Stimulated activated CD4-positive, alpha-beta T cell treated with anti-CD3 and anti-CD28 coated beads, Interleukin-4, amount 100 ng/mL, for 24 hours (primary cell): ENCODE measurements at regions not wholly inside any gene's neighbourhood (a gene's known extent, or its start where the extent isn't known, plus 50 kb on each side); places are given as distances from the start of the nearest gene placed in this dataset.

Source experiments
- DNase-seq: peaks from one replicate; pipeline ENCODE4 v3.0.0-alpha.2; 2020

DNA sequence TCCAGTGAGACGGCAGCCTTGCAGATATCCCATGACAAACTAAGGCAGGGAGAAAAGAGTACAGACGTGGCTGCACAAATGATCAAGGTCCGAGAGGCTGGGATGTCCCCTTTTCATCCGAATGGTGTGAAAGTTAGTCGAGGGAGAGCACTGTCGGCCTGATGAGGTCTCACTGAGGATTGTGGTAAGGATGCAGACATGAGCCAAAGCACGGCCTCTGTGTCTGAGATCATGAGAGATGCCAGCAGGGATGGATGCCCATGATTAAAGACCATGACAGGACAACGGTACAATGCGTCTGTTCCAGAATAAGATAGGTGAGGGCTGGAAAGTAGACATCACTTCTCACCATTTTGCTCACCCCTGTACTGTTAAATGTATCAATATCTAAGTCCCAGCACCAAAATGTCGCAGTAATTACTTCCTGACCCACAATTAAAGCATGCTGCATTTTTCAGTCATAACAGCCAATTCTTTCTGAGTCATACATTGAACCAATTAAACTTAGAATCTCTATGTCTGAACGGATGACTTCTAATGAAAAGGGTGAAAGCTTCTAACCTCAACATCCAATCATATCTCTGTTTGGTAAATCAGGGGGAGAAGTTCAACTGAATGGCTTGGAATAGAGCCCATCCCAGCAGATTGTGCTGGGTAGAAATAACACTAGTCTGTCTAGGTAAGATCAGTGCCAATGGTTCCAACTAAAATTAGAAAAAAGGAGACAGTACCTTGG, 249.6 kb upstream of the SOX5 start:
- no peak for DNase-seq

GRCh38 chr12:24198070-24198469, 248.6 kb upstream of the SOX5 start:
- no peak for DNase-seq

DNA sequence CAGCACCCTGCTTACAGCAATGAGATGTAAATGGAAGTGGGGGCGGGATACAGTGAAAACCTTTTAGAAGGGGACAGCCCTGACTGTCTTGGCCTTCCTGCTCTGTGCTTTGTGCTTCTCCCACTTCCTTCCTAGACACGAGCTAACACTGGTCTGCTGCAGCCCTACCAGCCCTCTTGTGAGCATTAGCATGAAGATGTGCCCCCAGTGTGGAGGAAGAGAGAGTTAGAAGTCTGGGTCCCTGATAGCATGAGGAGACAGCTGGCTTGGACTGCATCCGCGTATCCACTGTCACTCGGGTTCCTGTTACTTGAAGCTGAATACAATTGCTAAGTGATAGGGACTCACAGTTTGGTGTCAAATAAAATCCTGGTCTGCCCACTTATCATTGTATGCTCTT, 248.1 kb upstream of the SOX5 start:
- DNase-seq: no peak

- no peak for DNase-seq
Observed at GRCh38 chr12:24195063-24195462, 245.6 kb upstream of the SOX5 start.

DNA sequence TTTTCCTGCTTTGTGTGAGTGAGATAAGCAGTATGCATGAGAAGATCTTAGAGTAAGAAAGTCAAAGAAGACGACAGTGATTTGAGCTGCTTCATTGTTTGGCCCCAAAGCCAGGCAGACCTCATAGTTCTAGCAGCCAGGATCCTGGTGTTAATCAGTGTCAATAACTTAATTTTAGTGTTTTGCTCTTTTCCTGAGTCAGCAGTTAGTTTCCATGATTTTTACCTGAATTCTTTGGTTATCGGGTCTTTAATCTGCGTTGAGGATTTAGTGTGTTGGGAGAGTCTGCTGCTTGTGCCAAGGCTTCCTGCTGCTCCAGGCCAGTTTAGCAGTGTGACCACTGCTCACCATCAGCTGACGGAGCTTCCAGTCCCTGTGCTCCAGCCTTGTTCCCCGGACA, 241.6 kb upstream of the SOX5 start:
- no peak for DNase-seq

DNA sequence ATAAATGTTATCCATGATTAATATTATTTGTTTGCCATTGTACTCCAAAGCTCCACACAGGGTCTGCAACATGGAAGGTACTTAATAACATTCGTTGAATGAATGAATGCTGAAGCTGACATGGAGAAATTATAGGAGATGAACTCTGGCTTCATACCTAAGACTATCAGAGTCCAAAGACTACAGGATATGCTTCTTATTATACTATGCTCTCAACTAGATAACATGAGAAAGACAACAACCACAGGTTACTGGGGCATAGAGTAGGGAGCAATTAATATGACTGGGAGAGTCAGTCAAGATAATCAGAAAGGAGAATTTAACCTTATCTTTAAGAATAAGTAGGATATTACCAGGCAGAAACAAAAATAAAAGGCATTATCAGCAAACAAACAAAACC, 236.3 kb upstream of the SOX5 start:
- DNase-seq: no peak

DNA sequence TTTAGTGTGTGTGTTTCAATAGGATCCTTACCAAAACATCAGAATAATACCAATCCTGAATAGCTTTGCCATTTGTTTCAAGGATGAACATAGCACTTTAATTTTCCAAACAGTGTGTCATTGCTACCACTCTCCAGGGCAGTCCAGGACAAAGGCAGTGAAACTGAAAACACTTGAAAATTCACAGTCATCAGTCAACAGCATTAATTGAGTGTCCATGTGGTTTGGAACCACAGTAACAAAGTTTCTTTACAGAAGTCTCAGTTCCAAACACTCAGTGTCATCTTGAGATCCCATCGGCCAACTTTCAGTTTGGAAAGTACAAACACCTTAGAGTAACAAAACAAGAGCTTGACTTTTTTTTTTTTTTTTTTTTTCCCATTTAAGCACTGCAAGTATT, 228.4 kb upstream of the SOX5 start:
- no peak for DNase-seq

DNA sequence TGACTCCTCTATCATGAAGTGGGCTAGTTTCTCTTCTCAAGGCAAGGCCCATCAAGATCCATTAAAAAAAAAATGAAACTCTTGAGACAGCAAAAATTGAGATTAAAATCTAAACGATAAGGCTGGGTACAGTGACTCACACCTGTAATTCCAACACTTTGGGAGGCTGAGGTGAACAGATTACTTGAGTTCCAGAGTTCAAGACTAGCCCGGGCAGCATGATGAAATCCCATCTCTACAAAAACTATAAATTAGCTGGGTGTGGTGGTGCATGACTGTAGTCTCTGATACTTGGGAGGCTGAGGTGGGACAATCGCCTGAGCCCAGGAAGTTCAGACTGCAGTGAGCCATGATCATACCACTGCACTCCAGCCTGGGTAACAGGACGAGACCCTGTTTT, 226.5 kb upstream of the SOX5 start:
- DNase-seq: no peak

DNA sequence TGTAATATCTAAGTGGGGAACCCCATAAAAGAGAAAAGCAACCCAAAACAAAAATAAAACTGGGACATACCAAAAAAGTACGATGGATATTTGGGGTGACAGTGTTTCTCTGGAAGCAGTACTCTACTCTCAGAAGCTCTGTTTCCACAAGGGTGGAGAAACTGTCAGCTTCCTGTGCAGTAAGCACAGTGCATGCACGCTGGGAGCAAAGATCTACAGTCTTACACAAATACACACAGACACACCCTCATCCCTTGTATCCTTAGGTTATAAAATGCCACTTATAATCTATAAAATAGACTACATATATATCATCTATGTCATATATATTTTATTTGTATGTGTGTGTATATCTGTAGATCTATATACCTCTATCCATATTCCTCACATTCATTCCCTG, 225.8 kb upstream of the SOX5 start:
- DNase-seq: no peak

GRCh38 chr12:24173067-24173466, 223.6 kb upstream of the SOX5 start:
- no peak for DNase-seq

GRCh38 chr12:24172773-24173066, 223.2 kb upstream of the SOX5 start:
- DNase-seq: no peak

- DNase-seq: no peak
Observed at GRCh38 chr12:24172031-24172772, 222.7 kb upstream of the SOX5 start.

GRCh38 chr12:24155042-24155441, 205.6 kb upstream of the SOX5 start:
- no peak for DNase-seq

DNA sequence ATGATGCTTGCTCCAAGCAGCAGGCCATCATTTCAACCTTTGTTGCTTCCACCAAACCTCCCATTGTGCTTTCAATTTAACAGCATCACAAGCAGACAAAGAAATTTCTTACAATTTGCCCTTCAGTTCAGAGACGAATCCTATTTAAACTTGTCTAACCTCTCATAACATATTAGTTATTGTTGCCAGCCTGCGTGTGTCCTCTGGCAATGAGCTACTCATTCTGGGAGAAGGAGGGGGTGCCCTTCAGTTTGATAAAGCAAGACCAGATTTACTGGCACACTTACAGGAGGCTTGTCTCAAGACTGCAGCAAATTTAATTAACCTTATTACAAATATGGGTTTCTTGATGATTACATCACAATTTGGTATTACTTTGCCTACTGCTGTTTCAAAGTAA, 203.6 kb upstream of the SOX5 start:
- DNase-seq: no peak

GRCh38 chr12:24152270-24152669, 202.8 kb upstream of the SOX5 start:
- no peak for DNase-seq

DNA sequence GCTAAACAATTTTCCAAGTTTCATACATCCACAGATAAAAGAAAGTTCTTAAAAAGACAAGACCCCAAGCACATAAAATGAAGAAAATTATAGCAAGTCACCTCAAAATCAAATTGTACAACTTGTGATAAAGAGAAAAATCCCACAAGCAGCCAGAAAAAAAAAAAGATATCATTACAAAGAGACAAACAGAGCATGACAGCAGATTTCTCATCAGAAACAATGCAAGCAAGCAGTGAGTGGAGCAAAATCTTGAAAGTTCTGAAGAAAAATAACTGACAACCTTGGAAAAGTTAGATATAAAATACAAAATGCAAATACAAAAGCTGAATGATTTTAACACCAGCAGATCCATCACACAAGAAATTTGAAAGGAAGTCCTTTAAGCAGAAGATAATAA, 194.5 kb upstream of the SOX5 start:
- no peak for DNase-seq

GRCh38 chr12:24139035-24139434, 189.6 kb upstream of the SOX5 start:
- DNase-seq: no peak

DNA sequence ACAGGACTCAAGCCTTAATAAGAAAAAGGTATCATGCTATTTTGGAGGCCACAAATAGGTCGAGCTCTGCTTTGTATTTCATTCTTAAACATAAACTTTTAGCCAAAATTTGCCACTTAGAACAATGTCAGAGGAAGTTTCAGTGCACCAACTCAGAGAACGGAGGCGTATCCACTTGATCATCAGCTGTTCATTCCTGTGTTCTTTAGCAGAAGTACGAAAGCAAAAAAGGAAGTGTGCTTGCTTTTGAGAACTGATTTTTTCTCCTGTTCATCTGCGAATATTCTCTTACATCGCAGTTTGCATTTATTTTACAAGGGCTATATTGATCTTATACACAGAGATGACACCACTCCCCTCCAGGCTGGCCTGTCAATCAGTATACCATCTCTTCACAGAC, 188.6 kb upstream of the SOX5 start:
- no peak for DNase-seq

DNA sequence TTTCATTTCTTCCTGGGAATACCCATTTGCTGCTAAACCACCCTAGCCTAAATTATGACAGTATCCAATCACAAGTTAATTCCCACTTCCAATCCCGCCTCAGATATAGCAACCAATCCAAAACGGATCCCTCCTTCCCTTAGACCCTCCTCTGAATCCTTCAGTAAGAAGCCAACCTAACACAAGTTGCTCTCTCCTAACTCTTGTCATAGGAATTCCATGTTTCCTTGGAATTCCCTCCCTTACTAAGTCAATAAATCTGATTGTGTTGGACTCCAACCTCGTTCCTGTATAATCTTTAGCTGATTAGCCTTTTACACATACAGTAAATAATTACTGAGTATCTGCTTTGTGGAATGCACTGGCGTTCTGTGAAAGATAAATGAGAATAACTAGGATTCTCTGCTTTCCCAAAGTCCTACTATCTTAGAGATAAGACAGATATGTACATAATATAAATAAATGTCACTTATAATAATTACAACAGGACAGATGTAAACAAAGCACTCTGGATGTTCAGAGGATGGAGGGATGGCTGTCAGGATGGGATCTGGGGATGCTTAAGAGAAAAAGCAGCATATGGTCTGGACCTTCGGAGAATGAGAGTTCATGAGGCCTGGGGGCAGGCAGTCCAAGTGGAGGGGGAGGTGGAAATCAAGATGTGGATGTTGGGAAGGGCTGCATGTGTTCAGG, 185.8 kb upstream of the SOX5 start:
- no peak for DNase-seq

GRCh38 chr12:24134092-24134491, 184.6 kb upstream of the SOX5 start:
- DNase-seq: no peak

GRCh38 chr12:24133384-24133783, 183.9 kb upstream of the SOX5 start:
- no peak for DNase-seq

DNA sequence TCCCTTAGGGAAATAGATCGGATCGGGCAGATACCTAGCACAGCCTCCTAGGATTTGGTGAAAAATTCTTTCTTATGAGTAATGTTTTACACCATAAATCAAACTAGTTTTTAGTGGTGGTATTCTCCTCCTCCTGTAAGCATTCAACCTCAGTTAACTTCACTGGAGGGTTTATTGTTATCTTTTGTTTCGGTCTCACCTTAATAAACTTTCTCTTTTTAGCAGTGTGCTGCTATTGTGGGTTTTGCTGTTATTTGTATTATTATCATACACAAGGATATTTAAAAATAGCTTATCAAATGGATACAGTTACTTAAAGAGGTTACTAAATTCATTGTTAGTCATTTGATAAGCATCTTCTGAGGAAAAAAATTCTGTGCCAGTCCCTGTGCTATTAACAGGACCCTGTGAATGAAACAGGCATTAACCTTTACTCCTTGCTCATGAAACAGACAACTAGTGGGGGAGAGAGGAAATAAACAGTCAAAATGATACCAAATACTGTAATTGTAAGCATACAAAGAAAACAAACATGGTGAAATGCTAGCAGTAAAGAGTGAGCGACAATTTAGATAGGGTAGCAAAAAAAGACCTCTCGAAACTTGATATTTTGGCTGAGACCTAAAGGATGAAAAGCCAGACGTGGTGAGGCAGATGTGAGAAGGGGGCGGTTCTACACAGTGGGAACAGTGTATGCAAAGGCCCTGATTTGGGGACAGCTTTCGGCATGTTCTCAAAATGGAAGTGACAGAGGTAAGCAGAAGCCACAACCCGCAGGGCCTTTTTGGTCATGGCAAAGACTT, 178.7 kb upstream of the SOX5 start:
- no peak for DNase-seq

DNA sequence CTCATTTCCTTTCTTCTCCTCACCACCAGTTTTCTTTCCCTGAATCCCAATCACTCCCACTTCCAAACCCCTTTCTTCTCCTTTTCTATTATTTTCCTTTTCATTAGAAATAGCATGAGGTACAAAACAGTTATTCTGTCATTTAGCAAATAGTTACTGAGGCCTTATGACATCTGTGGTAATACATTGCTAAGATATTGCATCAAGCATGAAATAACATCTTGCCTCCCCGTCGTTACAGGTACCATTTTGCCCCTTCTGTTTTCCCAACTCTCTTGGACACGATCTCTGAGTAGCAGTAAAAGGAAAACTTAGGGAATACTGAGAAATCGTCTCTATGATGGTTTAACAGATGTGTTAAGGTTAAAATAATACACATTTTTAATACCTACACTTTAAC, 175.8 kb upstream of the SOX5 start:
- no peak for DNase-seq

DNA sequence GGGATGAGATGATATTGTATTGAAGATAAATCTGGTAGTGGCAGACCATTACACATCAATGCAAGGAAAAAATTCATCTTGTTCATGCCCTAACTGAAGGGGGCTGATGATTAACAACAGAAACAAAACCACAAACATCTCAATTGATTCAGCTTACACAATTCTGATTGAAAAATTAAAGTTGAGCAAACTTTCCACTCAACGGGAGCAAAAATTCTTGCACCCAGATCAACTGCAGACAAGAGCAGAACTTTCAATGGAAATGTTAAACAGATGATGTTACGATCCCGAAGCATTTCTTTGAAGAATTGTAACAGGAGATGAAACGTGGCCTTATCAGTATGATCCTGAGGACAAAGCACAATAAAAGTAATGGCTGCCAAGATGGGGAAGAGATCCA, 172.4 kb upstream of the SOX5 start:
- no peak for DNase-seq
